HL-60 (cell line): ENCODE measurements at regions not wholly inside any gene's neighbourhood (a gene's known extent, or its start where the extent isn't known, plus 50 kb on each side); places are given as distances from the start of the nearest gene placed in this dataset.

Experiments
- DNase-seq, 2 experiments: peaks; one replicate each; pipeline ENCODE4 v3.0.0-alpha.2; 2010 to 2020; ENCODE audit warnings: low read depth in 1 of 2, low spot score in 1 of 2
- H3K27ac ChIP-seq: fragments of 250-450 bp; sonication (Bioruptor Pico); replicated peaks from 2 replicates; pipeline ENCODE4 v1.5.1; 2020; ENCODE audit warnings: mild to moderate bottlenecking, moderate library complexity
- H3K27me3 ChIP-seq: fragments of 250-450 bp; sonication (Bioruptor Pico); 2 replicates; pipeline ENCODE4 v1.5.1; 2021; ENCODE audit warnings: mild to moderate bottlenecking, moderate library complexity; ENCODE audit not compliant: insufficient read depth, poor library complexity, severe bottlenecking
- H3K4me3 ChIP-seq: replicated peaks from 2 replicates; pipeline ENCODE4 v1.5.1; 2011; ENCODE audit warnings: mild to moderate bottlenecking, control low read depth, low read length; ENCODE audit not compliant: insufficient read depth
- GABPA ChIP-seq: IDR thresholded peaks from 2 replicates; pipeline ENCODE4 v1.6.1; 2012; ENCODE audit warnings: low read depth
- POLR2AphosphoS5 ChIP-seq: IDR thresholded peaks from 2 replicates; pipeline ENCODE4 v1.6.1; 2012; ENCODE audit warnings: low read depth
- SPI1 ChIP-seq: IDR thresholded peaks from 2 replicates; pipeline ENCODE4 v1.6.1; 2012; ENCODE audit warnings: low read depth, mild to moderate bottlenecking, borderline replicate concordance
- TF ChIP-seq, protein P1 (sequence below): IDR thresholded peaks from 2 replicates; pipeline ENCODE4 v1.6.1; 2012; ENCODE audit warnings: low read depth; ENCODE audit not compliant: insufficient replicate concordance
- TF ChIP-seq, protein P2 (sequence below): IDR thresholded peaks from one replicate; pipeline ENCODE4 v1.5.1; 2011; ENCODE audit warnings: low read length, control low read depth, inconsistent platforms; ENCODE audit not compliant: insufficient read depth

DNA sequence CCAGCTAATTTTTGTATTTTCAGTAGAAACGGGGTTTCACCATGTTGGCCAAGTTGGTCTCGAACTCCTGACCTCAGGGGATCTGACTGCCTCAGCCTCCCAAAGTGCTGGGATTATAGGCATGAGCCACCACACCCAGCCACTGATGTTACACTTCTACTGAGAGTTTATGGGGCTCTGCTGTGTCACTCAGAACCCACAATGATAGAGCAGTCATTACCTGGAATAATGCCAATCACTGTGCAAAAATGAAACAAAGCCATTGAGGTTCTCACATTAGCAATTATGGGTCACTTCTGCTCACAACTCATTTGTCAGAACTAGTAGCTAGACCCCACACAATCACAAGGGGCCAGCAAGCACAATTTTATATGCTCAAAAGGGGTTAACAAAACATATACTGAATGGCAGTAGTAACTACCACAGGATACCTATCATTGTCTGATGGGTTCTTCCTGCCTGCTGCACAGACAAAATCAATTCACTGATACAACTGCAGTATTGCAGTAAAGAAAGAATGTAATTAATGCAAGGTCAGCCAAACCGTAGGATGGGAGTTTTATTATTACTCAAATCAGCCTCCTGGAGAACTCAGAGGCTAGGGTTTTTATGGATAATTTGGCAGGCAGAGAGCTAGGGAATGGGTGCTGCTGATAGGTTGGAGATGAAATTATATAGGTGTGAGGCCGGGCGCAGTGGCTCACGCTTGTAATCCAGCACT lies 72.1 kb upstream of the TRIM24 start:
- no peaks in the 10 kb centered on the region for H3K27me3 ChIP-seq
- no peak overlapping the region for H3K27ac ChIP-seq
- H3K4me3 ChIP-seq = no peak overlapping the region
- no peak for DNase-seq
- TF ChIP-seq SPI1 (no peak), POLR2AphosphoS5 (no peak), GABPA (no peak)
- TF ChIP-seq, protein P1, sequence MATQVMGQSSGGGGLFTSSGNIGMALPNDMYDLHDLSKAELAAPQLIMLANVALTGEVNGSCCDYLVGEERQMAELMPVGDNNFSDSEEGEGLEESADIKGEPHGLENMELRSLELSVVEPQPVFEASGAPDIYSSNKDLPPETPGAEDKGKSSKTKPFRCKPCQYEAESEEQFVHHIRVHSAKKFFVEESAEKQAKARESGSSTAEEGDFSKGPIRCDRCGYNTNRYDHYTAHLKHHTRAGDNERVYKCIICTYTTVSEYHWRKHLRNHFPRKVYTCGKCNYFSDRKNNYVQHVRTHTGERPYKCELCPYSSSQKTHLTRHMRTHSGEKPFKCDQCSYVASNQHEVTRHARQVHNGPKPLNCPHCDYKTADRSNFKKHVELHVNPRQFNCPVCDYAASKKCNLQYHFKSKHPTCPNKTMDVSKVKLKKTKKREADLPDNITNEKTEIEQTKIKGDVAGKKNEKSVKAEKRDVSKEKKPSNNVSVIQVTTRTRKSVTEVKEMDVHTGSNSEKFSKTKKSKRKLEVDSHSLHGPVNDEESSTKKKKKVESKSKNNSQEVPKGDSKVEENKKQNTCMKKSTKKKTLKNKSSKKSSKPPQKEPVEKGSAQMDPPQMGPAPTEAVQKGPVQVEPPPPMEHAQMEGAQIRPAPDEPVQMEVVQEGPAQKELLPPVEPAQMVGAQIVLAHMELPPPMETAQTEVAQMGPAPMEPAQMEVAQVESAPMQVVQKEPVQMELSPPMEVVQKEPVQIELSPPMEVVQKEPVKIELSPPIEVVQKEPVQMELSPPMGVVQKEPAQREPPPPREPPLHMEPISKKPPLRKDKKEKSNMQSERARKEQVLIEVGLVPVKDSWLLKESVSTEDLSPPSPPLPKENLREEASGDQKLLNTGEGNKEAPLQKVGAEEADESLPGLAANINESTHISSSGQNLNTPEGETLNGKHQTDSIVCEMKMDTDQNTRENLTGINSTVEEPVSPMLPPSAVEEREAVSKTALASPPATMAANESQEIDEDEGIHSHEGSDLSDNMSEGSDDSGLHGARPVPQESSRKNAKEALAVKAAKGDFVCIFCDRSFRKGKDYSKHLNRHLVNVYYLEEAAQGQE = no peak
- TF ChIP-seq, protein P2, sequence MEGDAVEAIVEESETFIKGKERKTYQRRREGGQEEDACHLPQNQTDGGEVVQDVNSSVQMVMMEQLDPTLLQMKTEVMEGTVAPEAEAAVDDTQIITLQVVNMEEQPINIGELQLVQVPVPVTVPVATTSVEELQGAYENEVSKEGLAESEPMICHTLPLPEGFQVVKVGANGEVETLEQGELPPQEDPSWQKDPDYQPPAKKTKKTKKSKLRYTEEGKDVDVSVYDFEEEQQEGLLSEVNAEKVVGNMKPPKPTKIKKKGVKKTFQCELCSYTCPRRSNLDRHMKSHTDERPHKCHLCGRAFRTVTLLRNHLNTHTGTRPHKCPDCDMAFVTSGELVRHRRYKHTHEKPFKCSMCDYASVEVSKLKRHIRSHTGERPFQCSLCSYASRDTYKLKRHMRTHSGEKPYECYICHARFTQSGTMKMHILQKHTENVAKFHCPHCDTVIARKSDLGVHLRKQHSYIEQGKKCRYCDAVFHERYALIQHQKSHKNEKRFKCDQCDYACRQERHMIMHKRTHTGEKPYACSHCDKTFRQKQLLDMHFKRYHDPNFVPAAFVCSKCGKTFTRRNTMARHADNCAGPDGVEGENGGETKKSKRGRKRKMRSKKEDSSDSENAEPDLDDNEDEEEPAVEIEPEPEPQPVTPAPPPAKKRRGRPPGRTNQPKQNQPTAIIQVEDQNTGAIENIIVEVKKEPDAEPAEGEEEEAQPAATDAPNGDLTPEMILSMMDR = no peak

GRCh38 chr7:138388673-138389491 lies 71.2 kb upstream of the TRIM24 start:
- no peak overlapping the region for H3K27ac ChIP-seq
- no peak for DNase-seq
- no peaks in the 10 kb centered on the region for H3K27me3 ChIP-seq
- H3K4me3 ChIP-seq = no peak overlapping the region
- TF ChIP-seq, protein P2 = no peak
- TF ChIP-seq, protein P1 = no peak
- TF ChIP-seq SPI1 (no peak), GABPA (no peak), POLR2AphosphoS5 (no peak)

GRCh38 chr7:138395763-138396162 lies 64.3 kb upstream of the TRIM24 start:
- Histone ChIP-seq H3K4me3 (no peak overlapping the region), H3K27me3 (no peaks in the 10 kb centered on the region), H3K27ac (no peak overlapping the region)
- no peak for DNase-seq
- TF ChIP-seq GABPA (no peak), POLR2AphosphoS5 (no peak), SPI1 (no peak)
- TF ChIP-seq, protein P2 = no peak
- TF ChIP-seq, protein P1 = no peak
